Pons (tissue), 1 donor: ENCODE measurements at regions not wholly inside any gene's neighbourhood (a gene's known extent, or its start where the extent isn't known, plus 50 kb on each side); places are given as distances from the start of the nearest gene placed in this dataset.

Experiments
- DNase-seq: peaks from one replicate; pipeline ENCODE4 v3.0.0-alpha.2; 2016; ENCODE audit warnings: low spot score

GRCh38 chr5:167482555-167482954 is 808.9 kb upstream of the WWC1 start:
- DNase-seq, result no peak

- DNase-seq, result no peak
Measured at GRCh38 chr5:167485061-167485774, 806.2 kb upstream of the WWC1 start.

DNA sequence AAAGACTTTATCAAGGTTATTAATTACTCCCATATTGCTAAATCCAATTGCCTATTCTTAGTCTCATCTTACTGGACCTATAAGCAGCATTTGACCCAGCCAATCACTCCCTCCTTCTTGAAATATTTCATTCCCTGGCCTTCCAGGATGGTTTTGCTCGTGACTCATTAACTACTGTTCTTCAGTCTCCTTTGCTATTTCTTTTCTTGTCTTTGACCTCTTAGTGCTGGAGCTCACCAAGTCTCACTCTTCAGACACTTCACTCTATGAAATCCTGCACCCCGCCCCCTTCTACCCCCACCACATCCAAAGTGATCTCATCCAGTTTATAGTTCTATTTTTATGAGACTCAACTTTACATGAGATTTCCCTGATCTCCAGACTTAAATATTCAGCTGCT is 803.1 kb upstream of the WWC1 start:
- DNase-seq, result no peak

DNA sequence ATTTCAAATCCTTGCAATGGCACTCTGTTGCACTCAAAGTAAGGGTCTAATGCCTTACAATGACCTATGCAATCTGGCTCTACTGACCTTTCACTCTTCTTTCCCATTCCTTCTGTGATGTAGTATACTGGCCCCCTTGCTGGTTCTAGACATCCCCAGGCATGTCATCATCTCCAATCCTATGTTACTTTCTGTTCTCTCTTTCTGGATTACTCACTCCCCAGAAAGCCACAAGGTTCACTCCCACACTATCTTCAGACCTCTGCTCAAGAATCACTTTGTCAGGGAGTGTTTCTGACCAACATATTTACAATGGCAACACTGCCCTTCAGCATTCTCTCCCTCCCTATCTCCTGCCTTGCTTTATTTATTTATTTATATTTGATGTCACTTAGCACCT is 802.2 kb upstream of the WWC1 start:
- no peak for DNase-seq

DNA sequence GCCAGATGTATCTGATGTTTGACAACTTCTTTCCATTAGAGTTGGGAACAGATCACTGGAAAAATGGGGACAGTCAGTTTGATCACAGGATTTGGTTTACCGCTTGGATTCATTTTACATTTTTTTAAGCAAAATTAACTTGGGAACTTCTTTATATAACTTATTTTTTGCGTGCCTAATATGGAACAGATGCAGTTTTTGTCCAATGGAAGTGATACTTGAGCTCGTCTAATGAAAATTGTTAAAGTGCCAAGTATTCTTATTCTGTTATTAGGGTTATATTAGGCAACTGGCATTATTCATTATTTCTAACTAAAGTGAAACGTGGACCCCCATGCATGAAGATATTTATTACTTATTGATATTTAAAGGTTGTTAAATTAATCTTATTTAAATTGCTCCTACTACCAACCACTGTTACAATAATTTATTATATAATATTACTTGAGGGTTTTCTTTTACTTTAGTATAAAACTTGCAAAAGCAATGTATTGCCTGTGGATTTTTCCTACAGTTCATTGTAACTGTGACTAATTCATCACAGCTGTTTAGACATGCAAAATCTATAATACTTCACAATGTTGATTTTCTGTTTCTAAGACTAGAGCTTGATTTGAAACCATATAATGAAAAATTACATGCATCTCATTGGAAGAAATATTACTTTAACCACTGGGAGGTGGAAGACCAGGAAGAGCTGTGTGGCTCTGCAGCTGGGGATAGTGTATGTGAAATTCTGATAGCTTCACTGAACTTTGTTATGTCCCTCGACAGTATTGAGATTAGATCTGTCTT is 787.3 kb upstream of the WWC1 start:
- no peak for DNase-seq

DNA sequence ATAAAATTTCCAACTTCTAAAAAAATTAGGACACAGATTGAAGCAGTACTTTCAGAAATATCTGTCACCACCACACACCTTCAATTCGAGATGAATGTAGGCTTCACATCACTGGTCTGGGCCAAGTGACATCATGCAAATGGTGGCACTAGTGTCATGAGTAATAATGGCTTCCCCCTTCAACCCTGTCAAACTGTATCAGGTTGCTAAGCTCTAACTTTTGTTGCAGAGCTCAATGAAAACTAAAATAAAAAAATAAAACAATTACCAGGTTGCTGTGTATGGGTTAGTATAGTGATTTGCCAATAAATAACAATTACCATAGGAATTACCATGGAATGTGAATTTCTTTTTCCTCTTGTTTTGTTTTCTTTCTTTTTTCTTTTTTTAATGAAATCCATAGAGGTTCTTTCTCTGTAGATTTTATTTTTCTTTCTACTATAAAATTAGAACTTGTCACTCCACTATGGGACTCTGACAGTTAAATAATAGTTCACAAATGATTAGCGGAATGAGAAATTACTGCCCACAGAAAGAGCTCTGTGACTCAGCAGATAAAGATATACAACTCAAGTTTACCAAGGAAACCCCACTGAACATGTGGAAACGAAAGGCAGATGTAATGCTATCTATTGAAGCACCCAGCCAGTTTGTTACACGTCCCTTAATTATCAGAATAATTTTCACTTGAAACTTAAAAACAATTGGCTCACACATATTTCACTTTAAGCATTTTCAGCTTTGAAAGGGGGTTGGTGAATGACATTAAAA is 783.8 kb upstream of the WWC1 start:
- DNase-seq, result no peak

GRCh38 chr5:167509076-167509475 is 782.4 kb upstream of the WWC1 start:
- no peak for DNase-seq

DNA sequence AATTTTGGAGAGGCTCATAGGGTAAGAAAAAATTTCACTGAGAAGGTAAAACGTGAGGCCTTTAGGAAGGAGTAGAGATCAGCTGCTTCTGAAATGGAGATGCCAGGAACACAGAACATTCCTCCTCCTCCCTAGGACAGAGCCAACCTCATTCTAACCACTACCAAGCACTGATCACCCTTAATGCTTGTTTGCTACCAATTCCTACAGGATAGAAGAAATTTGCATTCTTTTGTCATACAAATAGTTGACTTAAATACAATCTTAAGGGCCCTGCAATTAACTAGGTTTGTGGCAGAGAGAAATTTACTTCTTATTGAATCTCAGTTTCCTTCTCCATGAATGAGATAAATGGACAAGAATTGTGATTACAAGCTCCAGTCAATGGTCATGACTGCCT is 780.2 kb upstream of the WWC1 start:
- DNase-seq, result no peak

- no peak for DNase-seq
Measured at GRCh38 chr5:167512111-167512510, 779.3 kb upstream of the WWC1 start.

- DNase-seq, result no peak
Measured at GRCh38 chr5:167513381-167513780, 778.1 kb upstream of the WWC1 start.

DNA sequence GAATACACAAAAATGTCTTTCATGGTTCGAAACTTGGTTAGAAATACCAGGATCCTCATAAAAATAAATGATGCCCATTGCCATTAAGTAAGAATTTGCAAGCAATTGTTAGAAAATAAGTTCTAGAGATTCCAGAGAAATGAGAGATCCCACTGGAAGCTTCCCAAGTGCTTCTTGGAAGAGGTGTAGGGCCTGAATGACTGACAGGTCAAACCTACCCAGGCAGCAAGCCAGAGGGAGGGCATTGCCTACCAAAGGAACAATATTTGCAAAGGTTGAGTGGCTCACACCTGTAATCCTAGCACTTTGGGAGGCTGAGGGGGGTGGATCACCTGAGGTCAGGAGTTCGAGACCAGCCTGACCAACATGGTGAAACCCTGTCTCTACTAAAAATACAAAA is 777.0 kb upstream of the WWC1 start:
- DNase-seq, result no peak

- no peak for DNase-seq
Measured at GRCh38 chr5:167525004-167525403, 766.4 kb upstream of the WWC1 start.

GRCh38 chr5:167528651-167529050 is 762.8 kb upstream of the WWC1 start:
- DNase-seq, result no peak

GRCh38 chr5:167530548-167530947 is 760.9 kb upstream of the WWC1 start:
- no peak for DNase-seq

DNA sequence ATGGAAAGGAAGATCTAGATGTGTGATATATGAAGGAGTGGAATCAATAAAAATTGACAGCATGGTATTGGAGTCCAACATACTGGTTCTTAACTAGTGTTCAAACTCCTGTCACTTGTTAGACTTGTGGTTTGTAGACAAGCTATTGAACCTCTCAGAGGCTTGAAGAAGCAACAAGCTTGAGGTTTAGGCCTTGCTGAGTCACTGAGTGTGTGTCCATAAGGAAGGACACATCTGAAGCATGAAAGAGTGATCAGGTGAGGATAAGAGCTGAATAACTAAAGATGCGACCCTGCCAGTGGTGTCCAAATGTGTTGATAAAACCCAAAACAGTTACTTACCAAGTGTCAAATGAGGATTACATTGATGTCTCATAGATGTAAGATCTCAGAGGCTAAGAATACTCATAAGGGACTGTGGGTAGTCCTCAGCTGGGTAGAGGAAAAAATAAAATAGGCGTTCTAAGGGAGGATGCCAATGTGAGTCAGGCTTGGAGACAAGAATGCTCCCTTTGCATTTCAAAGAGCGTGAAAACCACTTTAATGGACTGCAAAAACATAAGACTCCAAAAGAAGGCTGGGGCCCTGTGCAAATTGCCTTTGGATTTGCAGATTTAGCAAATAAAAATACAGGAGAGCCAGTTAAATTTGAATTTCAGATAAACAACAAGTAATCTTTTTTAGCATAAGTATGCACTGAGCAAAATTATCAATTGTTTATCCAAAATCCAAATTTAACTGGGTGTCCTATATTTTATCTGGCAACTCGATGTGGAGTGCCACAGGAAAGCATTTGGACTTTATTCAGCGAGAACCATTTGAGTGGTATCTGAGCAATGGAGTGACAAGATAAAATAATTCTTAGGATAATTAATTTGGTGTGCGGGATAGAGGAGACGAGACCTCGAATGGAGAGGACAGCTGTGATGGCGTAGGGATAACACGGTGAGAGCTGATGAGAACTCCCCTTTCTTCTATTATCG is 757.3 kb upstream of the WWC1 start:
- DNase-seq, result no peak

GRCh38 chr5:167539747-167540146 is 751.7 kb upstream of the WWC1 start:
- DNase-seq, result no peak

DNA sequence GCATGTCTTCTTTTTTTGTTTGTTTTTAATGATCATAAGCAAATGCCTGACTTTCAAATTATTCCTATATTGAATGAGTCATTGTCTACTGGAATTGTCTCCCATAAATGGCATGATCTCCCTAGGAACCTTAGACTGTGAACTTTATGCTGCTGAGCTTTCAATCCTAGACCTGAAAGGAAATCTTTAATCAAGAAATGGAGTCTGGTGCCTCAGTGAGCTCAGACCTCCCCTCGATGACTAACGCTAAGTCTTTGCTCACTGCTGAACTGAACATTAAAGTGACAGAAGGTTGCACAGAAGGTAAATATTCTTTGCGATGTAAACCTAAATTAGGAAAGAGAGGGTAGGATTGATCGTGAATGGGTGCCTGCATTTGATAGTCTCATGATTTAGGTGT is 745.2 kb upstream of the WWC1 start:
- no peak for DNase-seq

DNA sequence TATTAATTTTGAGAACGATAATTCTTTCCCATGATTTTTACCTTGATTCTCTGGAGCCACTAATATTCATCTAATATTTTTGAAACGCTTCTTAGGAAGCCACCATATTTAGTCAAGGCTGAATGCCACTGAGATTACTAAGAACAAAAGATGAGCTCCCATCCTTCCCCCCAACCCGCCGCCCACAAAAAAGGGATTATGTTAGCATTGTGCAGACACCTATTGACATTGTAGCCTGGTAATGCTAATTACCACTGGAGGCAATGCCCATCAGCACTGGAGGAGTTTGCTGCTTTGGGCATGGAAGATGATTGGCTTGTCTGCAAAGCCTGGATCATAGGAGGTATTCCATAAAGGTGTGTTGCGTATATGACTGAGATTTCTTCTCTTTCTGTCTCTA is 739.1 kb upstream of the WWC1 start:
- DNase-seq, result no peak

DNA sequence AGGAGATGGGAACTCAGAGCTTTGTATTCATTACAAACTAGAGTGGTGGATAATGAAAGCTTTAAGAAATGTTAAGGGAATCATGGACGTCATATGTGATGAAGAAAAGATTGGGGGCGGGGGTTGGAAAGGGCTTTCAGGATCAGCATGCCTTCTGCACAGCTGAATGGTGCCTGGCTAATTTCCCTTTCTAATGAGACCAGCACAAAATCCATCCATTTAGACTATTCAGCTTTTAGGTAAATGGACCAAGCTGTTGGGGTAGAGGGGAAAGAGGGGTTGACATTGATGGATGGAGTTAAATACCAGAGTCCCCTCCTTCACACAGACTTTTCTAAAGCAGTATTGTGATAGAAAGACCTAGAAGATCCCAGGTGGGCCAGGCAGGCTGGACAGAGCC is 737.9 kb upstream of the WWC1 start:
- no peak for DNase-seq

- DNase-seq, result no peak
Measured at GRCh38 chr5:167554564-167555290, 736.7 kb upstream of the WWC1 start.

- DNase-seq, result no peak
Measured at GRCh38 chr5:167555565-167556166, 735.8 kb upstream of the WWC1 start.
